Dedifferentiated amniotic fluid mesenchymal stem cell (primary cell): ENCODE measurements at regions not wholly inside any gene's neighbourhood (a gene's known extent, or its start where the extent isn't known, plus 50 kb on each side); places are given as distances from the start of the nearest gene placed in this dataset.

Source experiments
- DNase-seq: peaks from one replicate; pipeline ENCODE4 v3.0.0-alpha.2; 2016; ENCODE audit errors: extremely low spot score

- no peak for DNase-seq
Measured at GRCh38 chr13:61030445-61030844, 385.2 kb downstream of the PCDH20 start.

DNA sequence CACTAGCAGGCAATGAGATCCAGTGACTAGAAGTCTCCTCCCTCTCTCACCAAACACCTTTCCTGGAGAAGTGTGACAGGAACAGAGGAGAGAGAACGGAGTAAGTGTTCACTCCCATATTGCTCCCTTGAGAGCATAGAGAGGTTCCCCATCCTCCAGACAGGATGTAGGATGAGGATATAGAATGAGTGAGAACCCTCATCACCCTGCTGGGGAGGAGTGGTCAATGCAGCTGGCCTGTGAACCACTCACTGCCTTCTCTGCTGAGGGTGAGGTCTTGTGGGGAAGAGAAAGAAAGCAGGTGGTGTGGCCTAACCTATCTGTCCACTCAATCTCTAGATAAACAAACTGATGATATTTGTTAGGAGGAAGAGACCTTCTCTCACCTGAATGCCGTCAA is 386.6 kb downstream of the PCDH20 start:
- DNase-seq, result no peak

DNA sequence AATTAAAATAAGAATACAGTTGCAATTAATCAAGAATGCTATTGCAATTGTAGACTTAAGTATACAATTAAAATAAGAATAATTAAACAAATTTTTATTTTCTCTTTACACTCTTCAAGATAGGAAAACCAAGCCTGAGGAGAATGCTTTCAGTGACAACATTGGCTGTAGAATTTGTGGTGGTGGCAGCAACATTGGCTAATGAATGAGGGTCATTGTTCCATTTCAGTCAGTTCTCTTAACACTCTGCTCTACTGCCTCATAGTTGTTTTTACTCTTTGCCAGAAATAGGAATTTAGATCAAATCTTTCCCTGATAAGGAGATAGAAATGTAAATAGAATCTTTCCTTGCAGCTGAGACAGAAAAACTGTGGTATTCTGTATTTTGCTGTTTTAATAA is 391.6 kb downstream of the PCDH20 start:
- DNase-seq, result no peak

DNA sequence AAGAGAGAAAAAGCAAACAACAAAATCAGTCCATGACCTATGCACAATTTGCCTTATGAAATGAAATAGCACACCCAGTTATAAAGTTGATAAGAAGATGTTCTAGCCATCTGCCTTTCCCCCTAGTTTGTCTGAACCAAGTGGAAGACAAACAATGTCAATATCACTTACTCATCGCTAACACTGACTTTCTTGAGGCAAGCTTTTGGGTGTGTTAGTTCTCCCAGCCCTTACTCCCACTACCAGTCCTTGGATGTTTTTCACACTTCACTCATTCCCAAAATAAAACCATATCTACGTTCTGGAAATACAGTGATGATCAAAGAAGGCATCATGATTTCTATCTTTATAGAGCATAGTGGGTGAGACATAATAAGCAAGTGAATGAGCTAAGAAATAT is 393.8 kb downstream of the PCDH20 start:
- no peak for DNase-seq

GRCh38 chr13:61013796-61014195 is 401.9 kb downstream of the PCDH20 start:
- no peak for DNase-seq

- DNase-seq, result no peak
Measured at GRCh38 chr13:61010358-61010757, 405.3 kb downstream of the PCDH20 start.

- DNase-seq, result no peak
Measured at GRCh38 chr13:61002686-61003085, 413.0 kb downstream of the PCDH20 start.

- no peak for DNase-seq
Measured at GRCh38 chr13:60990032-60990733, 425.5 kb downstream of the PCDH20 start.

- DNase-seq, result no peak
Measured at GRCh38 chr13:60986301-60986700, 429.3 kb downstream of the PCDH20 start.

DNA sequence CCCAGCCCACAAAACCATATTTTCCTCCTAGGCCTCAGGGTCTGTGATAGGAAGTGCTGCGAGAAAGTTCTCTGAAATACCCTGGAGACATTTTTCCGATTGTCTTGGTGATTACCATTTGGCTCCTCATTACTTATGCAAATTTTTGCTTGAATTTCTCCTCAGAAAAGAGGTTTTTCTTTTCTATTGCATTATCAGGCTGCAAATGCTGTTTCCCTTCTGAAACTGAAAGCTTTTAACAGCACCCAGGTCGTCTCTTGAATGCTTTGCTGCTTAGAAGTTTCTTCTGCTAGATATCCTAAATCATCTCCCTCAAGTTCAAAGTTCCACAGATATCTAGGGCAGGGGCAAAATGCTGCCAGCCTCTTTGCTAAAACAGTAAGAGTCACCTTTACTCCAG is 434.2 kb downstream of the PCDH20 start:
- DNase-seq, result no peak

DNA sequence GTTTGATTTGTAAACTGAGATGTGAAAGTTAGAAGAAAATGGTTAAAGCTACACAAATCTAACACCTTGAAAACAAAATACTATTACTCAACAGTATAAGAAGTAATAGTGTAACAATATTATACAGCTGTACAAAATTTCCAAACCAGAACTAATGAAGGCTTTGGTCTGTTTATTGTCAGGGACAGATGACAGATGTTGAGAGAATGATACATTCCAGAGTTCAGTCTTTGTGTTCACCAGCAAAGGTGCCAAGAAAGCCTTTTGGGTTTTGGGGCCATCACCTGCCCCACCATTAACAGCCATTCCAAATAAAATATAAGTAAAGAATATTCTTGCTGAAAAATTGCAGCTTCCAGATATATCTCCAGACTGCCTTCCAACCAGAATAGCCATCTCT is 439.3 kb downstream of the PCDH20 start:
- DNase-seq, result no peak

- no peak for DNase-seq
Measured at GRCh38 chr13:60974296-60974695, 441.4 kb downstream of the PCDH20 start.

- DNase-seq, result no peak
Measured at GRCh38 chr13:60973529-60973928, 442.1 kb downstream of the PCDH20 start.

GRCh38 chr13:60970736-60971135 is 444.9 kb downstream of the PCDH20 start:
- DNase-seq, result no peak

DNA sequence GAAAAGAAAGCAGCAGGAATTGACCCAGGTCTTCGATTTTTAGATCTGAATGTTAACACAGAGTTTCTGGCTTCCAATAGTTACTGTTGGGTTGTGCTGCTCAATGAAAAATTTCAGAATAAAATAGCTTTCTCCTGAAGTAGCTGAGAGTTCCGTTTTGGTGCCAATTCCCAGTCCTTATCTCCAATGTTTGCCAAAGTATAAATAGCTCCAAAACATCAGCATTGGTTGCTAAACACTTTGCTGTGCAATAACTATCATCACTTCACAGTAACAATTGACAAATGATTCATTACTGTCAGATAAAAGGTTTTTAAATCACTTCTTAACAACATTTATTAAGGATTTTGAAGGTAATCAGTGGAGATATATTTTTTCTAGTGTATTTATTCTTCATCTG is 446.0 kb downstream of the PCDH20 start:
- no peak for DNase-seq

DNA sequence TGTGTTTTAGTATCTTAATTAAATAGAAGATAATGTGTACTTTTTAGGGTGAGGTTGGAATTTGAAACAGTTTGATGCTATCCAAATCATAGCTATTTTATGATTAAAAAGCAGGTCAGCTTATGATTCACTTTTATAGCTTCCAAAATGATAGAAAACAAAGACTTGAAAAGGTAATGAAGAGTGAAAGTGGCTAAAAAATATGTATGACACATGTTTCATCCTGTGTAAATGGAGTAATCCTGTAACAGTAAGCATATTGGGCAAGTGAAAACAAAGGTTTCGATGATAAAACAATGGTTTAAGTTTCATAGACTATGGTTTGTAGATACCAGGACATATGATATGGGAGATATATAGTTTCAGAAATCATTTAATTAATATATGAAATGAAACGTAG is 456.2 kb downstream of the PCDH20 start:
- DNase-seq, result no peak

DNA sequence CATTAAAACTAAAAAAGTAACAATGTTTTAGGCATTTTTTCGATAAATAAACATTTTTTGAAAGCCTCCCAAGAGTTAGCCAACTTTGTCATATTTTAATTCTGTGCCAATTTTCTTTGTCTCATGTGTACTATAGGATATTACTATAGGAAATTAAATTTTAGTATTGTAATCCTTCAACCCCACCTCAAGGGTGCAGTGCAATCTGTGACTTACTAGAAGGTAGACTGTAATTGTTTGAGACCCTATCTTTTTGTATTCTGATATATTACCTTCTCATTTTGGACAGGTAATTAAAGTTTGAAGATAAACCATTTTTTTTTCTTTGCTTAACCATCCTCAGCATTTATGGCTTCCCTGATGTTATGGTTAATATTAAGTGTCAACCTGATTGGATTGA is 457.8 kb downstream of the PCDH20 start:
- no peak for DNase-seq

- no peak for DNase-seq
Measured at GRCh38 chr13:60945396-60945795, 470.3 kb downstream of the PCDH20 start.

DNA sequence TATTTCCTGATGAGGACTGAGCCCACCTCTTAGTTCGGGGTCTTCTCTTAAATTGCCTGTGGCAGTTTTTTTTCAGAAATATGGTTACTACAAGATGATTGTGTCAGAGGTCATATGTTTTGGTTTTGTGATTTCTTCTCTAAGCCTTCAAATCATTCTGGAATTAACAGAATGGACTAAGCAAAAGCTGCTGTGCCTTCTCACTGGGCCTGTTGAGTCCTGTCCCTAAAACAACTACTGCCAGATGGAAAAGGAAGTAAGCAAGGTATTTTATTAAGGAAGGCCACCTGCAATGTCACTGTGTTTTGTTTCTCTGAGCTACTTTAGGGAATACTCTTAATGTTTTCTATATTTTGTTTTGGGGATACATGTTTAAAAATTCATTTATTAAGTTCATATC is 470.8 kb downstream of the PCDH20 start:
- no peak for DNase-seq

- DNase-seq, result no peak
Measured at GRCh38 chr13:60944016-60944415, 471.6 kb downstream of the PCDH20 start.

GRCh38 chr13:60936281-60936680 is 479.4 kb downstream of the PCDH20 start:
- DNase-seq, result no peak

GRCh38 chr13:60933638-60934037 is 482.0 kb downstream of the PCDH20 start:
- DNase-seq, result no peak

DNA sequence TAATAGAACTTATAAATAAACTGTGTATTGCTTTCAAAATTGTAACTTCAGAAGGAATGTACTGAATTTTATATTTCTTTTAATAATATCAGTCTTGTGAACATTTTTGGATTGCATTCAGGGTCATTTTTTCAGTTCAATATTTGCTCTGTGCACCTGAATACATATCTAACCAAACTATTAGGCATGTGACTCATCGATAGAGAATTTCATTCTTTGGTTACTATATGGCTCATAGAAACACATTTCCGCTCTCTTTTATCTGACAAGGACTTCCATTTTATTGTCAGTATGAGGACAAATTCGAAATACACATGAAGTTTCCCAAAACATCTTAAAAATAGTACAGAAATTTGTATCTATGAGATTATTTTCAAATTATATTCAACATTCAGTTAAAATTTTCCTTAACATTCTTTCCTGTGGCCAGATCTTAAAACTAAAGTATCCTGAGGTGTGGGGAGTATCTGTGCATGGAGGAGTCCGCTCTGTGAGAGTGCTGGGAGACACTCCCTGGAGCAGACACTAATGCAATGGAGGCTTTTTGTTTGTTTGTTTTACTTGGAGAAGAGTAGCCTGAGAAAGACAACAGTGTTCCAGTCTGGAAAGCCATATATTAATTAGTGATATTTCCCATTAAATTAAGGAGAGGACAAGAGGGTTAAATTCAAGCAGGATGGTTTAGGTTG is 483.6 kb downstream of the PCDH20 start:
- DNase-seq, result no peak

DNA sequence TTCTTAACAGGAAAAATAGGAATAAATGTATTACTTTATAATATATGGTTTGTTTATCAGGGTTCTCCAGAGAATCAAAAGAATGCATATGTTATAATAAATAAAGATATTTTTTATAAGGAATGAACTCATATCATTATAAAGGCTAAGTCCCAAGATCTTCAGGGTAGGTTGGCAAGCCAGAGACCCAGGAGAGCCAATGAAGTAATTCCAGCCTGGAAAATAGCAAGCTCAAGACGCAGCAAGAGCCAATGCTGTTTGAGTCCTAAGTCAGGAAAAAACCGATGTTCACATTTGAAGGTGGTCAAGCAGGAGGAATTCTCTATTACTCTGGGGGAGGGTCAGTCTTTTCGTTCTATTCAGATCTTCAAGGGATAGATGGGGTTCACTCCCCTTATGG is 490.0 kb downstream of the PCDH20 start:
- no peak for DNase-seq
